Dedifferentiated amniotic fluid mesenchymal stem cell (primary cell): ENCODE measurements at regions not wholly inside any gene's neighbourhood (a gene's known extent, or its start where the extent isn't known, plus 50 kb on each side); places are given as distances from the start of the nearest gene placed in this dataset.
"Not testable (repeated sequence)": the region's sequence is repeated elsewhere in the genome, so short reads cannot be mapped to it uniquely, and the experiment has no call there.

ENCODE experiments used
- DNase-seq: peaks from one replicate; pipeline ENCODE4 v3.0.0-alpha.2; 2016; ENCODE audit errors: extremely low spot score

DNA sequence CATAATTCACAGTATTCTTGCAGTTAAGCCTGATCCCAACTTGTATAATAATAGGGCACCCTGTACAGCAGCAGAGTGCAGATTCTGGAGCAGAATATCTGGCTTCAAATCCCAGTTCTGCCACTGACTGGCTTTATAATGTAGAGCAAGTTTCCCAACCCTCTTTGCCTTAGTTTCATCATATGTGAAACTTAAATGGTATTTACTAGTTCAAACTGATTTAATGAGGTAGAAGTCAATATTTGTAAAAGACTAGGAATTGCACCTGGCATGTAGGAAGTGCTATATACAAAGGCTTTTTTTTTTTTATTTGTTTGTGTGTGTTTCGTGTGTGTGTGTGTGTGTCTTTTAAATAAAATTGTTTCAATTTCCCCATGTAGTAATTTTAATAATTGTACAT lies 125.9 kb downstream of the CCER1 start:
- no peak for DNase-seq

- no peak for DNase-seq
Observed at GRCh38 chr12:90828621-90829020, 126.4 kb downstream of the CCER1 start.

DNA sequence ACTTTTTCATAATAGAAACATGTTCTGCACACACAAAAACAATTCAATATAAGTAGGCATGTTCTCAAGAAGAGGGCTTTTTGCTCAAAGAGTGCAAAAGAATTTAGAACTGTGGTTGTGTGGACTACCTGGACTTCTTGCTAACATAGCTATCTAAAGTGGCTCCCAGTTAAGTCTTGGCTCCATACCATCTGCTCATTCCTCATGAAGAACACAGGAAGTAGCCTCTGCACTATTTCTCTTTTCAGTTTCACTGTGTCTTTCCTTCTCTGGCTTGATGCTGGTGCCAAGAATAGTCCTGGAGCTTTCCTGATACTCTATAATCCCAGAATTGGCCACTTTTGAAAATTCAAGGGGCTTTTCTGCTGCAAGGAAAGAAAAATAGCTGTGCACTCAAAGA lies 127.4 kb downstream of the CCER1 start:
- no peak for DNase-seq

- DNase-seq, result no peak
Observed at GRCh38 chr12:90826036-90826435, 128.9 kb downstream of the CCER1 start.

DNA sequence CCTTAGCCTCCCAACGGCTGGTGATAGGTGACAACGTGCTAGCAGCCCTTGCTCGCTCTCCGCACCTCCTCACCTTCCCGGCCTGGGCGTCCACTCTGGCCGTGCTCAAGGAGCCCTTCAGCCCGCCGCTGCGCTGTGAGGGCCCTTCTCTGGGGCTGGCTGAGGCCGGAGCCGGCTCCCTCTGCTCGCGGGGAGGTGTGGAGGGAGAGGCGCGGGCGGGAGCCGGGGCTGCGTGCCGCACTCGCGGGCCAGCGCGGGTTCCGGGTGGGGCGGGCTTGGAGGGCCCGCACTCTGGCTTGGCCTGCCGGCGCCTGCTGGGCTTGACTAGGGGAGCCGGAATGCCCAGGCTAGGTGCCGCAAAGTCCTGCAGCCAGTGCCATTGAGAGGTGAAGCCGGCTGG lies 131.1 kb downstream of the CCER1 start:
- DNase-seq, result no peak

DNA sequence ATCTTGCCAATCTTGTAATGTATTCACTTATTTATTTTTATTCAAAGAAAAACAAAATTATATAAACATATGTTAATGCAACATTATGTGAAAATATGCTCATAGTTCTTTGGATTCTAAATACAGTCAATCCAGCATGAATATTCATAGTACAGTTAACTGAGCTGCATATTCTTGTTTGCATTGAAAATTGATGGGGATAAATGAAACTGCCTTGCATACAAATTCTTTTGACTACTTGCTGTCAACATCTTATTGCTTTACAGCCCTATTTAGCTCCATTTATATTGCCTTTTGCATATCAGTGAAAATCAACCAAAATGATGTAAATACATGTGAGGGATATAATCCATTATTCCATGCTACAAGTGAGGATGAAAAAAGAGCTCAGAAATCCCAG lies 135.3 kb downstream of the CCER1 start:
- no peak for DNase-seq

GRCh38 chr12:90816353-90817089 lies 138.5 kb downstream of the CCER1 start:
- DNase-seq, result no peak

GRCh38 chr12:90809940-90810339 lies 145.0 kb downstream of the CCER1 start:
- DNase-seq, result no peak

GRCh38 chr12:90808568-90808967 lies 146.4 kb downstream of the CCER1 start:
- no peak for DNase-seq

- DNase-seq, result no peak
Observed at GRCh38 chr12:90802727-90803126, 152.2 kb downstream of the CCER1 start.

DNA sequence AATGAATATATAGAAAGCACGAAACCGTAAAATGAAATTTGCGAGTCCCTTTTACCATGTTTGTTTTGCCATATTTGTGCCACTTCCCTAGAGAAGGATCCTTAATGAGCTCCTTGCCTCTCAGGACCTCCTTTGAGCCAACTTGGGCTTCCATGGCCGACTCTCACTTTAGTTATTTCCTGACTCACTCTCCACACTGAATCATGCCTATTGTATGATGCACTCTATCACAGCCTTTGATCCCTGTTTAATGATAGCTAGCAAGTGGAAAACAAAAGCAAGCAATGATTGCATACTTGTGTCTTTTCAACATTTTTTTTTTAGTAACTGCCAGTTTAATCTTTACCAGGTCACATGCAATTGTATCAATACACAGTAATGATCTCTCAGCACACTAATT lies 153.2 kb downstream of the CCER1 start:
- no peak for DNase-seq

DNA sequence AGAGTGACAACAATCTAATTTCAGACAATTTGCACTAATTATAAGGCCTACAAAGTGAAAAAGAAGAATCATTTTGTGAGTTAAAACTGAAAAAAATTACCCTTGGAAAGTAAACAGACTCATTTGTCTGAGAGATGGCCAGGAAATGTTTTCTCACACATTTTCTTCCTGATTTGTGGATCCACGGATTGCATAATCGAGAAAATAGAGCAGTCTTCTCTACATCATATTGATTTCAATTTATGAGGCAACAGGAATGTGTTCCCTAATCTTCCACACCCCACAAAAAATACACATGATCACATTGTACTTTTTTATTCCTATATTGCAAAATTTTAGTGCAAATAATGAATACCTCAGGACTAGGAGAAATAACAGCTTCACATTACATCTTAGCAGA lies 160.8 kb downstream of the CCER1 start:
- no peak for DNase-seq

DNA sequence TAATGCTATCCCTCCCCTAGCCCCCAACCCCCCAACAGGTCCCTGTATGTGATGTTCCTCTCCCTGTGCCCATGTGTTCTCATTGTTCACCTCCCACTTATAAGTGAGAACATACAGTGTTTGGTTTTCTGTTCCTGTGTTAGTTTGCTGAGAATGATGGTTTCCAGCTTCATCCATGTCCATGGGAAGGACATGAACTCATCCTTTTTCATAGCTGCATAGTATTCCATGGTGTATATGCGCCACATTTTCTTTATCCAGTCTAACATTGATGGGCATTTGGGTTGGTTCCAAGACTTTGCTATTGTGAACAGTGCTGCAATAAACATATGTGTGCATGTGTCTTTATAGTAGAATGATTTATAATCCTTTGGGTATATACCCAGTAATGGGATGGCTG lies 162.3 kb downstream of the CCER1 start:
- DNase-seq, result not testable (repeated sequence)

DNA sequence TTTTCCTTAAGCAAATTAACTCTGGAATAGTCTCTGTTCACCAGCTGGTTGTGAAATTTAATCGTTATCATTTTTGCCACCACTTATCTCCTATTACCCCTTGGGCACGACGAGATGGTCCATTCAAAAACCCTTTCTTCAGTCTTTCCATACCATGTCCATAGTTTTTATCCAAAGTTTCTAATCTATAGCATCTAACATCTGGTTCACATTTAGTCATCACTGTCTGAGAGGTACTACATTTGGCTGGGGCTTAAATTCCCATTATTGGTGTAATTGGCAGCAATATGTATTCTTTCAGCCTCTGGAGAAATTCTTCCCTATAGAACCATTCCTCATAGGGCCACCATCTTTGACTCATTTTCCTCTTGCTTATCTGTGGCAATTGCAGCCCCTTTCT lies 163.5 kb downstream of the CCER1 start:
- no peak for DNase-seq

GRCh38 chr12:90790747-90791146 lies 164.2 kb downstream of the CCER1 start:
- DNase-seq, result no peak

GRCh38 chr12:90773491-90773890 lies 181.5 kb downstream of the CCER1 start:
- DNase-seq, result peak; percentile 40

- DNase-seq, result no peak
Observed at GRCh38 chr12:90770861-90771260, 184.1 kb downstream of the CCER1 start.

DNA sequence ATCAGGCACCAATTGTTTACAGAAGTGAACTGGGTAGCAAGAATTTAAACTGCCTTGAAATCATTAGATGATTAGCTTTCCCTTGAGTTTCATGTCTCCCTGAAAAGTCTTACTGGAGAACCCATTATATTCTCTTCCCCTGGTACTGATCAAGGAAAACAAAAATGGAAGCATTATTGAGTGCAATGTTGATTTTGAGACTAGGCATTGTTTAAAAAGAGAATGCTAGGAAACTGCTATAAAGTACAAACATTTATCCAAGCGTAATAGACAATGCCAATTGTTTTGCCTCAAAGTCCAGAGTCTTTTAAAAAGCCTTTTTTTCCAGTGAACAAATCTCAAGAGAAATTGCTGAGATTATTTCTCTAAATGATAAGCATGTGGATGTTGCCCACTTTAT lies 197.0 kb downstream of the CCER1 start:
- DNase-seq, result no peak

DNA sequence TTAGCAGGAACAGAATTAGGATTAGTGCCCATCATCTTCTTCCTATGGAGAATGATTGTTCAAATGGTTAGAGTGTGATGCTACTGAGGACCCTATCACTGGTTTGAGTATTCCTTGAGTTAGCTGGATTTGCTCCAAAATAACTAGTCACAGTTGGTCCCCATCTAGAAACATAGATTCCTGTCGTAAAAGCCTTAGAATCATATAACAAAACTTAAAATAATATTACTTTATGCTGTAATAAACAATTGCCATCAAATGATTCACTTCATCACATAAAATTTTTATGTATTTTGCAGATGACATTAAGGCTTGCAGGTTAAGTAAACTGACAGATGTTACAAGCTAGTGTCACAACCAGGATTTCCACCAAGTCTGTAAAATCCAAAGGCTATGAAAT lies 209.8 kb downstream of the CCER1 start:
- no peak for DNase-seq

GRCh38 chr12:90741611-90742010 lies 213.4 kb downstream of the CCER1 start:
- no peak for DNase-seq

- no peak for DNase-seq
Observed at GRCh38 chr12:90729736-90730135, 225.2 kb downstream of the CCER1 start.

- no peak for DNase-seq
Observed at GRCh38 chr12:90712671-90713070, 242.3 kb downstream of the CCER1 start.

- no peak for DNase-seq
Observed at GRCh38 chr12:90710711-90711110, 244.3 kb downstream of the CCER1 start.

DNA sequence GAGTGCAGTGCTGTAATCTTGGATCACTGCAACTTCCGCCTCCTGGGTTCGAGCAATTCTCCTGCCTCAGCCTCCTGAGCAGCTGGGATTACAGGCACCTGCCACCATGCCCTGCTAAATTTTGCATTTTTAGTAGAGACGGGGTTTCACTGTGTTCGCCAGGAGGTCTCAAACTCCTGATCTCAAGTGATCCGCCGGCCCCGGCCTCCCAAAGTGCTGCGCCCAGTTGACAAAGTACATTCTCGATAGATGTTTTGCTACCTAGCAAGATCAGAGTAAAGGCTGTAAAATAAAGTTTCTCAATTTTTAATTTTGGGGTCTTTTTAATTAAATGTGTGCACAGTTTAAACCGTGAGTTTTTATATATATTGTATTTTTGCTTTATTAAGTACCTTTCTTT lies 248.9 kb downstream of the CCER1 start:
- no peak for DNase-seq
